PC-3 (cell line): ENCODE measurements at regions not wholly inside any gene's neighbourhood (a gene's known extent, or its start where the extent isn't known, plus 50 kb on each side); places are given as distances from the start of the nearest gene placed in this dataset.

Experiments used
- ATAC-seq: fragments of 200-7000 bp; cut with Tn5 transposase; 2 replicates; pipeline ENCODE4 v1.9.1; 2020; ENCODE audit warnings: mild to moderate bottlenecking, moderate library complexity
- BruUV-seq: library from RNA; stranded (reverse); fragments of 400-500 nt; replicated peaks from 2 replicates; lab custom pipeline; 2021; lab: Mats Ljungman, UMichigan
- CTCF ChIA-PET: fragments of 300-600 bp; sonication (Branson Sonifier 250); formaldehyde crosslinking; loops from one replicate; lab custom pipeline; 2022; ENCODE audit warnings: antibody characterized with exemption; lab: Charles Lee
- POLR2A ChIA-PET: fragments of 300-600 bp; sonication (Branson Sonifier 250); formaldehyde crosslinking; loops from one replicate; lab custom pipeline; 2022; ENCODE audit warnings: antibody characterized with exemption; ENCODE audit not compliant: unreplicated experiment; lab: Charles Lee
- DNase-seq: peaks from one replicate; pipeline ENCODE4 v3.0.0-alpha.2; 2015
- H2AFZ ChIP-seq: fragments of 300-600 bp; sonication (generic); 2 replicates; pipeline ENCODE4 v1.6.0; 2016; ENCODE audit warnings: antibody characterized with exemption, low read length
- H3F3A ChIP-seq: fragments of 300-600 bp; sonication (generic); one replicate; pipeline ENCODE4 v1.6.0; 2017; ENCODE audit warnings: antibody characterized with exemption, low read length, control low read depth, mild to moderate bottlenecking; ENCODE audit not compliant: unreplicated experiment
- H3K27ac ChIP-seq: fragments of 300-600 bp; sonication (generic); 2 replicates; pipeline ENCODE4 v1.5.1; 2016; ENCODE audit warnings: mild to moderate bottlenecking, low read length
- H3K27me3 ChIP-seq: fragments of 300-600 bp; sonication (generic); 2 replicates; pipeline ENCODE4 v1.6.1; 2016; ENCODE audit warnings: low read length, mixed read lengths
- H3K36me3 ChIP-seq: fragments of 300-600 bp; sonication (generic); 2 replicates; pipeline ENCODE4 v1.6.1; 2016; ENCODE audit warnings: low read depth, mixed run types, low read length, mixed read lengths
- H3K4me1 ChIP-seq: fragments of 300-600 bp; sonication (generic); 2 replicates; pipeline ENCODE4 v1.5.1; 2016; ENCODE audit warnings: low read length; ENCODE audit not compliant: insufficient read depth
- H3K4me2 ChIP-seq: fragments of 300-600 bp; sonication (generic); 2 replicates; pipeline ENCODE4 v1.6.0; 2016; ENCODE audit warnings: low read length
- H3K4me3 ChIP-seq: fragments of 300-600 bp; sonication (generic); 2 replicates; pipeline ENCODE4 v1.5.1; 2016; ENCODE audit warnings: mild to moderate bottlenecking, low read length, mixed read lengths
- H3K79me2 ChIP-seq: fragments of 300-600 bp; sonication (generic); 2 replicates; pipeline ENCODE4 v1.6.1; 2017; ENCODE audit warnings: low read length, mixed read lengths
- H3K9ac ChIP-seq: fragments of 300-600 bp; sonication (generic); 2 replicates; pipeline ENCODE4 v1.6.0; 2016; ENCODE audit warnings: mild to moderate bottlenecking, low read length
- H3K9me2 ChIP-seq: fragments of 300-600 bp; sonication (generic); replicated peaks from 2 replicates; pipeline ENCODE4 v1.6.1; 2016; ENCODE audit warnings: mixed run types, low read length, mixed read lengths
- H3K9me3 ChIP-seq: fragments of 300-600 bp; sonication (generic); 2 replicates; pipeline ENCODE4 v1.6.1; 2016; ENCODE audit warnings: low read length, mixed read lengths
- H4K20me1 ChIP-seq: fragments of 300-600 bp; sonication (generic); 2 replicates; pipeline ENCODE4 v1.6.1; 2016; ENCODE audit warnings: low read length, mixed read lengths
- CTCF ChIP-seq: fragments of 300-600 bp; sonication (generic); conservative IDR thresholded peaks from 2 replicates; pipeline ENCODE4 v1.5.1; 2017; ENCODE audit warnings: antibody characterized with exemption, low read depth, mild to moderate bottlenecking, low read length
- EZH2 ChIP-seq: fragments of 300-600 bp; sonication (generic); IDR thresholded peaks from one replicate; pipeline ENCODE4 v1.6.1; 2017; ENCODE audit warnings: antibody characterized with exemption, mild to moderate bottlenecking, low read length; ENCODE audit not compliant: unreplicated experiment
- EZH2phosphoT487 ChIP-seq: fragments of 300-600 bp; sonication (generic); IDR thresholded peaks from 2 replicates; pipeline ENCODE4 v1.6.1; 2018; ENCODE audit warnings: mild to moderate bottlenecking, antibody characterized with exemption, low read length, borderline replicate concordance
- intact Hi-C: fragments of 100-400 bp; cut with micrococcal nuclease; formaldehyde crosslinking; loops from 2 replicates; pipeline ENCODE4 v1.9.0; 2023

- intact Hi-C loops: no loop called here
- ChIA-PET CTCF (no interaction called here), POLR2A (no interaction called here)
- no peaks in the 10 kb centered on the region for H3K9me2 ChIP-seq
- TF ChIP-seq EZH2: no peak
- no peak for TF ChIP-seq EZH2phosphoT487
- TF ChIP-seq CTCF: no peak
- no peak overlapping the region for H3K4me2 ChIP-seq
- no peaks in the 10 kb centered on the region for H3K27me3 ChIP-seq
- no peaks in the 10 kb centered on the region for H3K36me3 ChIP-seq
- H3K79me2 ChIP-seq: no peaks in the 10 kb centered on the region
- no TSS peak for BruUV-seq
- no peak overlapping the region for H2AFZ ChIP-seq
- no peak overlapping the region for H3K9ac ChIP-seq
- no peak for ATAC-seq
- no peak for DNase-seq
- no peak overlapping the region for H3K4me3 ChIP-seq
- H4K20me1 ChIP-seq: no peaks in the 10 kb centered on the region
- H3K4me1 ChIP-seq: no peaks in the 10 kb centered on the region
- H3K9me3 ChIP-seq: no peaks in the 10 kb centered on the region
- no peaks in the 10 kb centered on the region for H3F3A ChIP-seq
- no peak overlapping the region for H3K27ac ChIP-seq
These were observed 68.6 kb upstream of the ITGA11 start for GRCh38 chr15:68500363-68501258.

GRCh38 chr15:68501259-68501591 lies 69.3 kb upstream of the ITGA11 start:
- BruUV-seq: no TSS peak
- CTCF ChIA-PET: no interaction called here

More at GRCh38 chr15:68501259-68501591, 69.3 kb upstream of the ITGA11 start:
- H2AFZ ChIP-seq: no peak overlapping the region
- ATAC-seq (no peak), DNase-seq (no peak)
- no peaks in the 10 kb centered on the region for H3F3A ChIP-seq
- no peaks in the 10 kb centered on the region for H3K4me1 ChIP-seq
- H3K9me2 ChIP-seq: no peaks in the 10 kb centered on the region
- H3K4me3 ChIP-seq: no peak overlapping the region
- no peak overlapping the region for H3K27ac ChIP-seq
- H3K9ac ChIP-seq: no peak overlapping the region
- no peaks in the 10 kb centered on the region for H4K20me1 ChIP-seq
- 0 out of 2 replicates have a peak, but pooled peaks cover 3% of the 10 kb centered on the region for H3K27me3 ChIP-seq
- H3K4me2 ChIP-seq: no peak overlapping the region
- TF ChIP-seq EZH2phosphoT487: no peak
- TF ChIP-seq EZH2: no peak
- no peak for TF ChIP-seq CTCF
- POLR2A ChIA-PET: no interaction called here
- no peaks in the 10 kb centered on the region for H3K9me3 ChIP-seq
- intact Hi-C loops: no loop called here
- no peaks in the 10 kb centered on the region for H3K36me3 ChIP-seq
- no peaks in the 10 kb centered on the region for H3K79me2 ChIP-seq
